Epithelial cell of proximal tubule (primary cell): ENCODE measurements at regions not wholly inside any gene's neighbourhood (a gene's known extent, or its start where the extent isn't known, plus 50 kb on each side); places are given as distances from the start of the nearest gene placed in this dataset.

Source experiments
- DNase-seq: peaks from one replicate; pipeline ENCODE4 v3.0.0-alpha.2; 2011; ENCODE audit warnings: low read depth
- H3K4me3 ChIP-seq: 2 replicates; pipeline ENCODE4 v1.5.1; 2011; ENCODE audit warnings: low read depth, mild to moderate bottlenecking, low read length
- CTCF ChIP-seq: conservative IDR thresholded peaks from 2 replicates; pipeline ENCODE4 v1.5.1; 2012; ENCODE audit warnings: low read depth, mild to moderate bottlenecking, low read length

GRCh38 chr4:13857800-13858199, 230.3 kb upstream of the BOD1L1 start:
- H3K4me3 ChIP-seq = no peak overlapping the region
- no peak for DNase-seq
- no peak for TF ChIP-seq CTCF

GRCh38 chr4:13859423-13859822, 231.9 kb upstream of the BOD1L1 start:
- no peak overlapping the region for H3K4me3 ChIP-seq
- no peak for TF ChIP-seq CTCF
- DNase-seq = no peak

- no peak overlapping the region for H3K4me3 ChIP-seq
- no peak for DNase-seq
- TF ChIP-seq CTCF = peak; percentile 55
These were observed 232.6 kb upstream of the BOD1L1 start for GRCh38 chr4:13860126-13860525.

GRCh38 chr4:13865871-13866669, 238.5 kb upstream of the BOD1L1 start:
- TF ChIP-seq CTCF = no peak
- H3K4me3 ChIP-seq = no peak overlapping the region
- DNase-seq = no peak

GRCh38 chr4:13866881-13867280, 239.4 kb upstream of the BOD1L1 start:
- no peak overlapping the region for H3K4me3 ChIP-seq
- TF ChIP-seq CTCF = no peak
- DNase-seq = no peak

GRCh38 chr4:13872155-13872554, 244.6 kb upstream of the BOD1L1 start:
- TF ChIP-seq CTCF = no peak
- no peak overlapping the region for H3K4me3 ChIP-seq
- DNase-seq = no peak

GRCh38 chr4:13872955-13873354, 245.4 kb upstream of the BOD1L1 start:
- no peak for TF ChIP-seq CTCF
- DNase-seq = no peak
- no peak overlapping the region for H3K4me3 ChIP-seq
